ENCODE measurements at regions not wholly inside any gene's neighbourhood (a gene's known extent, or its start where the extent isn't known, plus 50 kb on each side); places are given as distances from the start of the nearest gene placed in this dataset.
"Not testable (repeated sequence)": the region's sequence is repeated elsewhere in the genome, so short reads cannot be mapped to it uniquely, and the experiment has no call there.

- no peak for DNase-seq
Measured at GRCh38 chr16:9141813-9142212, 50.4 kb downstream of the HAPSTR1 start.

- DNase-seq: no peak
Measured at GRCh38 chr16:9144106-9144505, 52.7 kb downstream of the HAPSTR1 start.

GRCh38 chr16:9148374-9149015 is 57.1 kb downstream of the HAPSTR1 start:
- no peak for DNase-seq

GRCh38 chr16:9151074-9151473 is 59.6 kb downstream of the HAPSTR1 start:
- DNase-seq: no peak

GRCh38 chr16:9151597-9151996 is 60.2 kb downstream of the HAPSTR1 start:
- DNase-seq: no peak

GRCh38 chr16:9152649-9153501 is 61.4 kb downstream of the HAPSTR1 start:
- DNase-seq: no peak

GRCh38 chr16:9153502-9153864 is 62.0 kb downstream of the HAPSTR1 start:
- no peak for DNase-seq

GRCh38 chr16:9154567-9155410 is 63.3 kb downstream of the HAPSTR1 start:
- no peak for DNase-seq

- DNase-seq: no peak
Measured at GRCh38 chr16:9155871-9156270, 64.4 kb downstream of the HAPSTR1 start.

- peak; percentile 74 for DNase-seq
Measured at GRCh38 chr16:9159839-9160550, 68.6 kb downstream of the HAPSTR1 start.

- DNase-seq: no peak
Measured at GRCh38 chr16:9160551-9160911, 69.1 kb downstream of the HAPSTR1 start.

- no peak for DNase-seq
Measured at GRCh38 chr16:9165681-9166080, 74.2 kb downstream of the HAPSTR1 start.

- DNase-seq: not testable (repeated sequence)
Measured at GRCh38 chr16:9166326-9166993, 75.0 kb downstream of the HAPSTR1 start.

- DNase-seq: no peak
Measured at GRCh38 chr16:9169094-9169493, 77.7 kb downstream of the HAPSTR1 start.

- DNase-seq: no peak
Measured at GRCh38 chr16:9170470-9170869, 79.0 kb downstream of the HAPSTR1 start.

GRCh38 chr16:9176547-9177418 is 85.3 kb downstream of the HAPSTR1 start:
- peak; percentile 84 for DNase-seq

- no peak for DNase-seq
Measured at GRCh38 chr16:9177861-9178260, 86.4 kb downstream of the HAPSTR1 start.

- DNase-seq: no peak
Measured at GRCh38 chr16:9183682-9184353, 92.4 kb downstream of the HAPSTR1 start.

GRCh38 chr16:9184354-9184690 is 92.9 kb downstream of the HAPSTR1 start:
- no peak for DNase-seq

GRCh38 chr16:9185381-9185780 is 93.9 kb downstream of the HAPSTR1 start:
- DNase-seq: no peak

- no peak for DNase-seq
Measured at GRCh38 chr16:9186061-9186460, 94.6 kb downstream of the HAPSTR1 start.

Data from midbrain (tissue), 1 donor.